Activated naive CD4-positive, alpha-beta T cell treated with Interleukin-2 at 50 U/mL for 16 hours (primary cell): ENCODE measurements at regions not wholly inside any gene's neighbourhood (a gene's known extent, or its start where the extent isn't known, plus 50 kb on each side); places are given as distances from the start of the nearest gene placed in this dataset.
"Not testable (repeated sequence)": the region's sequence is repeated elsewhere in the genome, so short reads cannot be mapped to it uniquely, and the experiment has no call there.

ENCODE experiments used
- DNase-seq: peaks from one replicate; pipeline ENCODE4 v3.0.0-alpha.2; 2020

DNA sequence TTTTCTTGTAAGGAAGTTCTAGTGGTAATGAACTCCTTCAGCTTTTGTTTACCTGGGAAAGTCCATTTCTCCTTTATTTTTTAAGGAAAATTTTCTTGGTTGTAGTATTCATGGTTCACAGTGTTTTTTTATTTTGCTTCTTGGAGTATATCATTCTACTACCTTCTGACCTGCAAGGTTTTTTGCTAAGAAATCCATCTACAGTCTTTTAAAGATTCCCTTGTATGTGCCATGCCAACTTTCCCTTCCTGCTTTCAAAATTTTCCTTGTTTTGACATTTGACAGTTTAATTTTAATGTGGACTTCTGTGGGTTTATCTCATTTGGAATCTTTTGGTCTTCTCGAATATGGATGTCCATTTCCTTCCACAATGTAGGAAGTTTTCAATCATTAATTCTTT lies 855.6 kb downstream of the TBC1D32 start:
- no peak for DNase-seq

GRCh38 chr6:120473804-120474203 lies 860.5 kb downstream of the TBC1D32 start:
- no peak for DNase-seq

DNA sequence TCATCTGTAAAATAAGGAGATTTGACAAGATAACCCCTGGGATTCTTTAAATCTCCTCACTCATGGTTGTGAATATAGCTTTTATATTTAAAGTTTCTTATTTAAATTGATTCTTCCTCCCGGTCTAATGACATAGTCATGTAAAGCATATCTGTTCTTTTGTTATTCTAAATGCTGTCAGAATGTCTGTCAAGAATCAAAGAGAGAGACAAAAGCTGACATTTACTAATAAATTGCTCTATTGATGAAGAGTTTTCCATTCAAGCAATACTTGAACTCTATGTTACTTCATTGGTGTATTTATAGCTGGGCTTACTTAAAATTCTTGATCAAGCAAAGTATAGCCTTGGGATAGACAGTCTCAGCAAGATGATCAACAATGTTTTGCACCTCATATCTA lies 865.8 kb downstream of the TBC1D32 start:
- no peak for DNase-seq

DNA sequence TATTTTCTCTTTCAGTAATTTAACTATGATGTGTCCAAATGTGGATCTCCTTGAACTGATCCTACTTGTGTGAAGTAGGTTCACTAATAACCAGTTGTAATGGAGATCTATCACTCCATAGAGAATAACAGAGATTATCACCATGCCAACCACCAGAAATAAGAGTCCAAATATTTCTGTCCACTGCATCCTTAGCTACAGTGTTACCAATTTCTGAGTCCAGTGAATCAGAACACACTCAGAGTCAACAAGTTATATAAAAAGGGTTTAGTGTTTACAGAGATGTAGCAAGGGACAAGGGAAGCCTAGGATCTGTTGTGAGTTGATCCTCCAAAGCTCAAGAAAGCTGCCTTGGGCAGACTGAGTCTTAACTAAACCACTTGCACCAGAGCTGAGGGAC lies 882.8 kb downstream of the TBC1D32 start:
- DNase-seq, result no peak

- no peak for DNase-seq
Observed at GRCh38 chr6:120447605-120448004, 886.7 kb downstream of the TBC1D32 start.

- DNase-seq, result not testable (repeated sequence)
Observed at GRCh38 chr6:120432840-120433239, 901.4 kb downstream of the TBC1D32 start.

GRCh38 chr6:120431841-120432240 lies 902.4 kb downstream of the TBC1D32 start:
- no peak for DNase-seq

DNA sequence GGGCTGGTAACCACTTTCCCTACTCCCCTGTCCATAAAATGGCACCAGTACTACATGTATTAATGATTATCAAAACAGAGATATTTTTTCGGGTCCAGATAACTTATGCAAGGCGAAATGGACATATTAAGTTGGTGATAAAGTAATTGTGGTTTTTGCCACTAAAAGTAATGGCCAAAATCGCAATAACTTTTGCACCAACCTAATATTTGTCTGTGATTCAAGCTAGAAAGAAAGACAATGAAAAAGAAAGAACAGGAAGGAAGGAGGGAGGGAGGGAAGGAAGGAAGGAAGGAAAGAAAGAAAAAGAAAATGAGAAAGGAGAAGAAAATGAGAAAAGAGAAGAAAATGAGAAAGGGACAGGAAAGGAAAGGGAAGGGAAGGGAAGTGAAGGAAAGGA lies 922.9 kb downstream of the TBC1D32 start:
- DNase-seq, result no peak

GRCh38 chr6:120410586-120410985 lies 923.7 kb downstream of the TBC1D32 start:
- no peak for DNase-seq

- no peak for DNase-seq
Observed at GRCh38 chr6:120407696-120408095, 926.6 kb downstream of the TBC1D32 start.

DNA sequence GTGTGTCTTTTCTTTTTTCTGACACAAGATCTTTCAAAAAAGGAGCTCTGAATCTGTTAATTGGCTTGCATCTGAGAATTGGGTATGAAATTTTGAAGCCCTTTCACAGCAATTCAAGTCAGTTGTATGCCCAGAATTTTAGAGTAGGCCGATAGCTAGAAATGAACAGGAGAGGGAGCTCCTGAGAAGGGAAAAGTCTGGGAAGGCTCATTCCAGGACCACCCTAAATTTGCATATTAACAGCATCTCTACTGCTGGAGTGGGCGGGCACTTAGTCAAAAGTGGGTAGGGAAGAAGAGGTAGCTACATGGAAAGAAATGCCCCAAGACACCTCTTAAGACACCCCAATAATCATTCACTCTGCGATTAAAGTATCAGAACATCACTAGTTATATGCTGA lies 928.3 kb downstream of the TBC1D32 start:
- no peak for DNase-seq

- DNase-seq, result no peak
Observed at GRCh38 chr6:120395784-120396183, 938.5 kb downstream of the TBC1D32 start.

GRCh38 chr6:120395330-120395729 lies 939.0 kb downstream of the TBC1D32 start:
- DNase-seq, result no peak

- DNase-seq, result no peak
Observed at GRCh38 chr6:120392941-120393340, 941.3 kb downstream of the TBC1D32 start.

- no peak for DNase-seq
Observed at GRCh38 chr6:120384671-120385070, 949.6 kb downstream of the TBC1D32 start.

DNA sequence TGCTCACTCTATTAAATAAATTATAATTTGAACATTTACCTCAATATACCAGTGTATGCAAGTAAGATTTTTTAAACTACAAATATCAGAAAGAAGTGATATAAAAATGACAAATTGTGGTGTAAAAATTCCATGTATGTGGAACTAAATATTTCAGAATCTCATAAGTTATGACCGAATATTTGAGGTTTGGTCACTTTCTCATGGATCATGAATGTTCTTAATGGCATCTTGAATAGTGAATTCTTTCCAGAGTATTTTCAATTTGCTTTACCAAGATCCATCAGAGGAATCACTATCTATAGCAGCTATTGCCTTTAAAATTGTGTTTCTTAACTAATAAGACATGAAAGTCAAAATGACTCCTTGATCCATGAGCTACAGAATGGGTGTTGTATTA lies 950.6 kb downstream of the TBC1D32 start:
- no peak for DNase-seq

DNA sequence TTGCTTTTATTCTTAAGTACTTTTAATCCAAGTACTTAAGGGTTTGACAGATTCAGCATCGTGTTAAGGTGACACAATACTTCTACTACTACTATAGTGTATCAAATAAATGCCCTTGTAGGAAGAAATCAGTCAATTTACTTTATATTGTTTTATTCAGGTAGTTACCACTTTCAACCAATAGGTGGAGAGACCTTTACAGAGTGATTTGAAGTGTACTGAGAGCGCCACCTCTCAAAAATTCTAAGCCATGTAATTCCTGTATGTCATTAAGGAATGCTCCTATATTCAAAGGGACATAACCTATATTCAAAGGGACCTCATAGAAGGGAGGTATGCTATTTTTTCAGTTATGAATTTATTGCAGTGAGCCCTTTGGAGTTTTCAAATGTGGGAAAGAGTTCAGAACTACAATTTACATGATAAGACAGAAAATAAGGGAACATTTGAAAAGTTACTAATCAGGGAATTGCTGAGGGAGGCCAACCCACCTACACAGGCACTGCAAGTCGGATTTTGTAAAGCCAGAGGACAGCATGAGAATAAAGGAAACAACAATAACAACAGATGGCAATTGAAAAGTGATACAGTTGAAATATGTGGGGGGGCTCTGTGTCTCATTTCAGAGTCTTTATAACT lies 955.6 kb downstream of the TBC1D32 start:
- DNase-seq, result no peak

DNA sequence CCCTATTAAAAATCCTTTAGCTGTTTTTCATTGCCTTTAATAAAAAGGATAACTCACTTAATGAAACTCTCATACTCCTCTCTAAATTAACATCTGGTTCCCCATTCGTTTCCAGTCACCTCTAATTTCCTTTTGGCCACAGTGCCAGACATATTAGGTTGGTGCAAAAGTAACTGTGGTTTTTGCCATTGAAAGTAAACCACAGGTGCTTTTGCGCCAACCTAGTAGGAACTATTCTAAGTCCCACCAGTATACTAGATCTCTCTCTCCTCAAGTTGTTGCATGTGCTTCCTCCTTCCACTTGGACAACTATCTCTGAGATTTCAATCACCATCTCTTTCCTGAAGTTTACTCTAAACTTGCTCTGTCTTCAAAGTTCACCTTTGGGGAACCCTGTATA lies 961.1 kb downstream of the TBC1D32 start:
- DNase-seq, result no peak

DNA sequence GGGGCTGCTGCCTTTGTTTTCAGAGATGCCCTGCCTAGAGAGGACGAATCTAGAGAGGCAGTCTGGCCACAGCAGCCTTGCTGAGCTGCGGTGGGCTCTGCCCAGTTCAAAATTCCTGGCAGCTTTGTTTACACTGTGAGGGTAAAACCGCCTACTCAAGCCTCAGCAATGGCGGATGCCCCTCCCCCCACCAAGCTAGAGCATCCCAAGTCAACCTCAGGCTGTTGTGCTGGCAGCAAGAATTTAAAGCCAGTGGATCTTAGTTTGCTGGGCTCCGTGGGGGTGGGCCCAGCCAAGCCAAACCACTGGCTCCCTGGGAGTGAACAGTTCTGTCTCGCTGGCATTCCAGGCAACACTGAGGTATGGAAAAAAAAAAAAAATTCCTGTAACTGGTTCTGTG lies 970.9 kb downstream of the TBC1D32 start:
- DNase-seq, result no peak

- DNase-seq, result not testable (repeated sequence)
Observed at GRCh38 chr6:120358535-120358934, 975.7 kb downstream of the TBC1D32 start.

- no peak for DNase-seq
Observed at GRCh38 chr6:120357447-120357846, 976.8 kb downstream of the TBC1D32 start.

GRCh38 chr6:120355822-120356221 lies 978.5 kb downstream of the TBC1D32 start:
- DNase-seq, result no peak

- DNase-seq, result no peak
Observed at GRCh38 chr6:120354452-120355098, 979.7 kb downstream of the TBC1D32 start.

GRCh38 chr6:120352491-120352890 lies 981.8 kb downstream of the TBC1D32 start:
- no peak for DNase-seq

- no peak for DNase-seq
Observed at GRCh38 chr6:120348926-120349325, 985.4 kb downstream of the TBC1D32 start.
